Liver (tissue), 8 donors: ENCODE measurements at regions not wholly inside any gene's neighbourhood (a gene's known extent, or its start where the extent isn't known, plus 50 kb on each side); places are given as distances from the start of the nearest gene placed in this dataset.
A peak's percentile ranks its signal among the peaks of the same experiment; 100 is the strongest.

Source experiments
- DNase-seq: peaks from one replicate; pipeline ENCODE4 v3.0.0-alpha.2; 2017; ENCODE audit warnings: low spot score
- H3K27ac ChIP-seq, 2 donors: one replicate each; pipeline ENCODE4 v1.7.0; 2013; ENCODE audit warnings: inconsistent platforms in 2 of 2, low read length in 2 of 2, control low read depth in 1 of 2, low read depth in 1 of 2, mild to moderate bottlenecking in 1 of 2
- H3K27me3 ChIP-seq, 4 donors: one replicate each; pipeline versions ENCODE4 v1.6.1 to v1.7.0; 2013; ENCODE audit warnings: low read length in 3 of 4, inconsistent platforms in 1 of 4, mild to moderate bottlenecking in 1 of 4, moderate library complexity in 1 of 4; ENCODE audit not compliant: control insufficient read depth in 4 of 4, insufficient read depth in 4 of 4
- H3K36me3 ChIP-seq, 4 donors: one replicate each; pipeline versions ENCODE4 v1.6.1 to v1.7.0; 2013; ENCODE audit warnings: low read length in 3 of 4, mild to moderate bottlenecking in 3 of 4, low read depth in 1 of 4, moderate library complexity in 1 of 4; ENCODE audit not compliant: control insufficient read depth in 4 of 4, insufficient read depth in 3 of 4
- H3K4me1 ChIP-seq, 4 donors: one replicate each; pipeline versions ENCODE4 v1.6.1 to v1.7.0; 2013; ENCODE audit warnings: low read length in 3 of 4, mild to moderate bottlenecking in 3 of 4, moderate library complexity in 1 of 4; ENCODE audit not compliant: control insufficient read depth in 4 of 4, insufficient read depth in 4 of 4
- H3K4me3 ChIP-seq, 3 donors: one replicate each; pipeline versions ENCODE4 v1.6.1 to v1.7.0; 2013; ENCODE audit warnings: low read length in 3 of 3, control low read depth in 1 of 3, low read depth in 1 of 3, mild to moderate bottlenecking in 1 of 3
- H3K9ac ChIP-seq, 2 donors: one replicate each; pipeline ENCODE4 v1.7.0; 2013; ENCODE audit warnings: low read length in 2 of 2, mild to moderate bottlenecking in 2 of 2, moderate library complexity in 2 of 2, control low read depth in 1 of 2, low read depth in 1 of 2
- H3K9me3 ChIP-seq, 4 donors: one replicate each; pipeline versions ENCODE4 v1.6.1 to v1.7.0; 2013; ENCODE audit warnings: low read length in 3 of 4; ENCODE audit not compliant: control insufficient read depth in 4 of 4
- ATF3 ChIP-seq: IDR thresholded peaks from 2 replicates; pipeline ENCODE4 v1.6.1; 2016; ENCODE audit warnings: antibody characterized with exemption
- CTCF ChIP-seq: fragments of 150-350 bp; IDR thresholded peaks from 2 replicates; pipeline ENCODE4 v1.5.1; 2017; ENCODE audit warnings: improper control_type of control experiment, low read depth, low read length; ENCODE audit not compliant: missing input control
- FOXA2 ChIP-seq: IDR thresholded peaks from 2 replicates; pipeline ENCODE4 v1.6.1; 2016; ENCODE audit warnings: antibody characterized with exemption
- GABPA ChIP-seq, 2 donors: IDR thresholded peaks in 1 of 2; conservative IDR thresholded peaks in 1 of 2; 2 replicates each; pipeline ENCODE4 v1.6.1; 2016; ENCODE audit warnings: antibody characterized with exemption in 2 of 2, mild to moderate bottlenecking in 1 of 2, moderate library complexity in 1 of 2
- HNF4G ChIP-seq: IDR thresholded peaks from 2 replicates; pipeline ENCODE4 v1.6.1; 2016; ENCODE audit warnings: antibody characterized with exemption
- NR2F2 ChIP-seq: IDR thresholded peaks from 2 replicates; pipeline ENCODE4 v1.6.1; 2016; ENCODE audit warnings: antibody characterized with exemption
- RAD21 ChIP-seq, 2 donors: IDR thresholded peaks; 2 replicates each; pipeline ENCODE4 v1.6.1; 2016; ENCODE audit warnings: antibody characterized with exemption in 2 of 2, mild to moderate bottlenecking in 2 of 2
- REST ChIP-seq: IDR thresholded peaks from 2 replicates; pipeline ENCODE4 v1.6.1; 2016; ENCODE audit warnings: antibody characterized with exemption, mild to moderate bottlenecking
- WGBS: extraction: QIAGEN DNeasy Blood & Tissue Kit; methylation state at CpG from one replicate; pipeline ENCODE4 v1.1.7; 2013; 5-methylcytosine and 5-hydroxymethylcytosine counted together
- donor health status: healthy.
- donor health status: healthy.
- donor health status: healthy.
- donor health status: healthy.
- donor health status: healthy.

GRCh38 chr13:53250272-53250875, 221.8 kb downstream of the OLFM4 start:
- H3K27me3 ChIP-seq = no peaks in the 10 kb centered on the region
- TF ChIP-seq CTCF = peak; percentile 79
- TF ChIP-seq RAD21 (IDR thresholded peaks at IDR 0.05) = peak; percentile 95 to 97
- no peak for TF ChIP-seq HNF4G
- H3K9ac ChIP-seq = no peak overlapping the region
- no peak overlapping the region for H3K4me3 ChIP-seq
- no peaks in the 10 kb centered on the region for H3K9me3 ChIP-seq
- no peaks in the 10 kb centered on the region for H3K4me1 ChIP-seq
- no peaks in the 10 kb centered on the region for H3K36me3 ChIP-seq
- H3K27ac ChIP-seq = no peak overlapping the region
- WGBS = 24% methylated on average over 6 of the region's 6 CpGs
- no peak for DNase-seq

- Histone ChIP-seq H3K9me3 (no peaks in the 10 kb centered on the region), H3K9ac (no peak overlapping the region), H3K36me3 (no peaks in the 10 kb centered on the region), H3K27ac (no peak overlapping the region), H3K4me3 (no peak overlapping the region), H3K4me1 (no peaks in the 10 kb centered on the region), H3K27me3 (no peaks in the 10 kb centered on the region)
- TF ChIP-seq NR2F2 (no peak), FOXA2 (no peak)
- 46% methylated on average over 1 of the region's 1 CpG for WGBS
- DNase-seq = no peak
These were observed 222.4 kb downstream of the OLFM4 start for GRCh38 chr13:53250977-53251376.

- 21% methylated on average over 4 of the region's 4 CpGs for WGBS
- peaks cover 0 to 4% (median 0%) of the 10 kb centered on the region in 4 donors for H3K27me3 ChIP-seq
- peak; percentile 98 for TF ChIP-seq REST
- TF ChIP-seq ATF3 = no peak
- no peak for TF ChIP-seq GABPA (IDR thresholded peaks at IDR 0.05 in 1 of 2, conservative IDR thresholded peaks at IDR 0.05 in 1 of 2)
- DNase-seq = no peak
- no peaks in the 10 kb centered on the region for H3K9me3 ChIP-seq
- H3K36me3 ChIP-seq = no peaks in the 10 kb centered on the region
- H3K4me3 ChIP-seq = no peak overlapping the region
- H3K4me1 ChIP-seq = no peaks in the 10 kb centered on the region
- no peak overlapping the region for H3K9ac ChIP-seq
- no peak overlapping the region for H3K27ac ChIP-seq
These were observed 225.9 kb downstream of the OLFM4 start for GRCh38 chr13:53254500-53254899.
